CMK (cell line): ENCODE measurements at regions not wholly inside any gene's neighbourhood (a gene's known extent, or its start where the extent isn't known, plus 50 kb on each side); places are given as distances from the start of the nearest gene placed in this dataset.

ENCODE experiments used
- DNase-seq: peaks from one replicate; pipeline ENCODE4 v3.0.0-alpha.2; 2010; ENCODE audit warnings: low read depth

GRCh38 chr2:149908726-149909683 lies 321.4 kb upstream of the MMADHC start:
- no peak for DNase-seq

- DNase-seq: no peak
These were observed 319.3 kb upstream of the MMADHC start for GRCh38 chr2:149906886-149907285.

DNA sequence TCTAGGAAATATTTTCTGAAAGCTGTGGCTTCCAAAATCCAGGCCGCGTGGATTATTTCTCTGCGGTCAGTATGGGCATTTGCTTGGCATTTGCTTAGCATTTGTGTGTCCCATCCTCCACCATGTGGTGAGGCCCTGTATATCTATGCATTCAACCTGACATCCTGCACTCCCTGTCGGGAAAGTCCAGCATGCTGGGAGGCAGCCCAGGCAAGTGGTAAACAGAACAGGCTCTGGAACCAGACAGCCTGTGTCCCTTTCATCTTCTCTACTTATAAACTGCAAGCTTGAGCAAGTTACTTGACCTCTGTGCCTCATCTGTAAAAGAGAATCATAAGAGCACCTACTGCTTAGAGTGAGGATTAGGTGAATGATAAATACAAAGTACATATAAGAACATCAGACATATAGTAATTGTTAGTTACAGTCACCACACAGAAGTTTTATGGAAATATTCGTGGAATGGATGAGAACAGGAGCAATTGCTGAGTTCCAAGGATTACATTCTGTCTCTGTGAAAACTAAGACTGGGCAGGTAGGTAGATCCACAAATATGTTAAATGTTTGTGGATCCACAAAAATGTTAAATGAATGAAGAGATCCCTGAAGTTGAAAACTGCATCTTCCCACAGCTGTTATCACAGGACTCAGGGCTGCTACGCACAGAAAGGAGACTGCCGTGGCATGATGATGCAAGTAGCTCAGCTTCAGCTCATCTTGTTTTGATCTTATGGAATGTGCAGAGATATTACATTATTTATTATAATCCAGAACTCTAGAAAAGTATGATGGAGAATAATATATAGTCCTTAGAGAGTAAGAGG lies 317.0 kb upstream of the MMADHC start:
- no peak for DNase-seq

- DNase-seq: no peak
These were observed 316.1 kb upstream of the MMADHC start for GRCh38 chr2:149903626-149904025.

GRCh38 chr2:149902081-149902480 lies 314.5 kb upstream of the MMADHC start:
- DNase-seq: no peak

- no peak for DNase-seq
These were observed 313.8 kb upstream of the MMADHC start for GRCh38 chr2:149901231-149901859.

DNA sequence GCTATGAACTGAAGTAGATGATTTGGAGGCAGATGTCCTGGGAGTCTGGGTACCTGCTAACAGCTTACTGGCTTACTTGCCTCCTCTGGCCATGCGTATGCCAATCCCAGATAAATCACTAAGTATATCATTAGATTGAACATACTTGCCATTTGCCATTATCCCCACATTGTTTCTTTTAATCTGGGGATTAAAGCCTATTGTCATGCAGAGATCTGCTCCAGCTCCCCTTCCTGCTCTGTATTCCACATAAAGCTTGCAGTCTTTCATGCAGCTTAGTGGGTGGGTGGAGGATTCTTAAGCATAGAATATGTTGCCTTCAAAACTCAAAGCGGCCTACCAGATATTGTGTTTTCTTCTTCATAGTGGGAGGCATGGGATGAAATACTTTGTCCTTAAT lies 311.8 kb upstream of the MMADHC start:
- DNase-seq: no peak

- DNase-seq: no peak
These were observed 307.2 kb upstream of the MMADHC start for GRCh38 chr2:149894760-149895159.

GRCh38 chr2:149894226-149894625 lies 306.7 kb upstream of the MMADHC start:
- no peak for DNase-seq

- no peak for DNase-seq
These were observed 305.0 kb upstream of the MMADHC start for GRCh38 chr2:149892563-149892962.

DNA sequence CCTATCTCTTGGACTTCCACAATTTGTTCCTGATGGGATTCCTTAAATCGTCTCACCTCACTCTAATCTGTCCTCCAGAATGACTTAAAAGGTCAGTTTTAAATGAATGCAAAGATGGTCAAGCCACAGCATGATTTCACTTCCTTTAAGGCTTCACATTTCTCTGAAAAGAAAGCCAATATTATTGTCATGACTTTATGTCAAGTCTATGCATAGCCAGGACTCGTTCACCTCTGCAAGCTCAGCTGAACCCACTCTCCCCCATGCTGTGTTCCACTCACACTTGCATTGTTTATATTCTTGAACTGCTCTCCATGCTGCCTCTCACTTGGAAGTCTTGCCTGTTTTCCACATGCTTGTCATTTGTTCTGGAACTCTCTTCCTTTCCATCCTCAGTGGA lies 298.4 kb upstream of the MMADHC start:
- no peak for DNase-seq

GRCh38 chr2:149885468-149885867 lies 297.9 kb upstream of the MMADHC start:
- no peak for DNase-seq

GRCh38 chr2:149884871-149885270 lies 297.3 kb upstream of the MMADHC start:
- no peak for DNase-seq

DNA sequence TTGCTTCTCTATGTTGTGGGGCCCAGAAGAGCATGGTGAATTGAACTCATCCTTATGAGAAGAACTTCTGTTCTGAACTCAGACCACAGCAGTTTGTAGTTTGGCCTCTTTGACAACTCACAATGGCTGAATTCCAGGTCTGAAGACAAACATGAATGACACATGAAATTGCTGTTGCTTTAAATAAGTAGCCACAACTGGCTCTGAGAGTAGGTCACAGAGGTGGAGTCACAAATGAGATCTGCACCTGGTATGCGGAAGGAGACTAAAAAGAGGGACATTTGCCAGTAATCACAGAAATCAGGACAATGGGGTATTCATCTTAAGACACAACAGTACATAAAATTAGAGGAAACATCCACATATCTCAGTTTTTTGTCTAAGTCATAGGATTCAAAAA lies 290.3 kb upstream of the MMADHC start:
- DNase-seq: no peak

DNA sequence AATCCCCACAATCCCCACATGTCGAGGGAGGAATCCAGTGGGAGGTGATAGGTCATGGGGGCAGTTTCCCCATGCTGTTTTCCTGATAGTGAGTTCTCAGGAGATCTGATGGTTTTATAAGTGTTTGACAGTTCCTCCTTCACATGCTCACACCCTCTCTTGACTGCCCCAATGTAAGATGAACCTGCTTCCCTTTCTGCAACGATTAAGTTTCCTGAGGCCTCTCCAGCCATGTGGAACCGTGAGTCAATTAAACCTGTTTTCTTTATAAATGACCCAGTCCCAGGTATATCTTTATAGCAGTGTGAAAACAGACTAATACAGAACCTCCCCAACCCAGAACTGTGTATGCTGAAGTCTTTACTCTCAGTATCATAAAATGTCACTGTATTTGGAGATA lies 289.5 kb upstream of the MMADHC start:
- DNase-seq: no peak

GRCh38 chr2:149873936-149874335 lies 286.4 kb upstream of the MMADHC start:
- no peak for DNase-seq

GRCh38 chr2:149872638-149873150 lies 285.1 kb upstream of the MMADHC start:
- no peak for DNase-seq

GRCh38 chr2:149872041-149872440 lies 284.5 kb upstream of the MMADHC start:
- no peak for DNase-seq

DNA sequence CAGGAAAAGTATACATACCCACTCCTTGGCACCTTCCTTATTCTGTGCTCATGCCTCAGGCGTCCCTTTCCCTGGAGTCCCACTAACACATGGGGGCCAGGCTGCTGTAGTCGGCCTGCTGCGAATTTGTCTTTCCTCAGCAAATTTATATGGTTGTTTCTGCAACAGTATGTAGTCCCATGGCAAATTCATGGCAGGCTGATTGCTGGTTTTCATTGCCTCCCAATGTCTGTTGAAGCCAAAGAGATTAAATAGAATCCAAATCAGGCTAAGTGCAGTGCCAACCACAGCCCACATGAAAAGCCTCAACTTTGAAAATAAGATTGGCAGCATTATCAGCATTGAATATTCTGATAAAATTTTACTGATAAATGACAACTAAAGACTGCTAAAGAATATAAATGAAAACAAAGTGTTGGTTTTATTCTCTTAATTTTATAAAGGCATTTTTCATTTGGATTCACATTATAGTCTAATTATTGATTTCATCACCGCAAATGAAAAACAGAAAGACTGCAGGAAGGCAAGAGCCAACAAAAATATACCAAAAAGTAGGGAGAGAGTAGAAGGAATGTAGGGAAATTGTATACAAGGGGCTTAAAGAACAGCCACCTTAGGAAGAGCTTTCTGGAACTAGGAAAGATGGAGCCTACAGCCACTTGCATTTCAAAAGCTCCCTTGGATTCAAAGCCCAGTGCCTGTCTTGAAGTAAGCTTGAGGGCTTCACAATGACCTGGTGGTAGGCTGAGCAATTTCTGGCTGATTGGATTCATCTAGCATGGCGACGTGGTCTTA lies 283.7 kb upstream of the MMADHC start:
- DNase-seq: no peak

DNA sequence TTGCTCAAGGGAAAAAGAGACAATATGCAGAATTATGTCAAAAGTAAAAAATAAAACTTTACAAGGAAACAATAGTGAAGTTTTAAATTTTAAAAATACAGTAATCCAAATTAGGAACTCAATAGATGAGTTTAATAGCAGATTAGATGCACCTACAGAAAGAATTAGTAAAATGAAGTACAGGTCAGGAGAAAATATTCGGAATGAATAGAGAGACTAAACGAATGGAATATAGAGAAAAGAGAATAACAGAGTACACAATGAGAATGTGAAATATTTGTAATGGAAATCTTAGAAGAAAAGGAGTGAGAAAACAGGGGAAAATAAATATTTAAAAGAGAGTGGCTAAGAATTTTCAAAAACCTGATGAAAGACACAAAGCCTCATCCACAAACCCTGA lies 275.7 kb upstream of the MMADHC start:
- DNase-seq: no peak

GRCh38 chr2:149861034-149861433 lies 273.5 kb upstream of the MMADHC start:
- DNase-seq: no peak
